ENCODE measurements at regions not wholly inside any gene's neighbourhood (a gene's known extent, or its start where the extent isn't known, plus 50 kb on each side); places are given as distances from the start of the nearest gene placed in this dataset.

DNA sequence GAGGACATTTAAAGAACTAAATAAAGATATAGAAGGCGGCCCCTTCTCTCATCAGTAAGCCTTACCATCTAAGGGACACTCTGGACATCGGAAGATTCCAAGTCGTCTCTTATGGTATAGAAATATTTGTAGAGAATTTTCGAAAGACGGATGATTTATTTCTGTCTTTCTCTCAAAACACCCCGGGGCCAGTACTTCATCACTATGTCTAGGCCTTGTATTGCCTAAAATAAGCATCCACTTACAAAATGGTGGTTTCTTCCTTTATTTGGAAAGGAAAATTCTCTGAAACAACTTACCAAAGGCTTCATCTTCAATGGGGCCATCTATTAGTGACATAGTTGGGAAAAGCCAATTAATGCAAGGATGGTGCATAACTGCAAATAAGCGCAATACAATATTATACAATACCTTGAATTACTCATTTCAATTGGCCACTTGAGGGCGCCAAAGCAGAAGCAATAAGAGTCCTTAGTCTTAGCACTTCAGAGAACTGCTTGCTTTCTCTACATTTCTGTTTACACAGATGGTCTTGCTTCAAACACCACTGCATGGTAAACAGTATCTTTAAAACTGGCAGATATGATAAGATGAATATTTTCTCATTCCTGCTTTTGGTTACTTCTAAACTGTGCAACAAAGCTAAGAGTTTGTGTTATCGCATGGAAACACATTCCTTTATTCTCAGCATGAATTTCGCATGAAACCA, 113.2 kb downstream of the VIP start:
- Histone ChIP-seq H3K36me3 (ENCODE audit: insufficient read depth) (no peaks in the 10 kb centered on the region), H3K4me3 (ENCODE audit: low read depth, low read length) (no peak overlapping the region), H3K27ac (ENCODE audit: low read depth) (no peak overlapping the region), H3K4me1 (ENCODE audit: insufficient read depth) (no peaks in the 10 kb centered on the region)
- DNase-seq (ENCODE audit: extremely low spot score) = peak; percentile 10
- WGBS = 64% methylated on average over 10 of the region's 10 CpGs

DNA sequence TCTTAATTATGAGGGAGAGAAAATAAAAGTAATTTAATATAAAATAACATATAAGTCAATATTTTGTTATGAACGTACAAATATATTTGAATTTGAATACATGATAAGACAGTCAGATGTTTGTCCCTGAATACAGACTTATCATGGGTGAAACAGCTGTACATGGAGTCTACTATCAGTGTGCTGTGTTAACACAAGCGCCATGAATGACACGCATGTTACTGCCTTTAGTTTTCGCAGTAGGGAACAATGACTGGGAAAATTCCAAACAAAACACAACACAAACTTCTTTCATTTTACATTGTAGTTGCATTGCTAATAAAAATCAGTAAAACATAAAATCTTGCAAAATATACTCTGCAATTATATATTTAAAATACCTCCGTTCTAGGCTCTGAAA, 108.6 kb downstream of the FBXO5 start:
- no peaks in the 10 kb centered on the region for H3K4me1 ChIP-seq (ENCODE audit: insufficient read depth)
- DNase-seq (ENCODE audit: extremely low spot score) = no peak
- no peak overlapping the region for H3K4me3 ChIP-seq (ENCODE audit: low read depth, low read length)
- WGBS = 80% methylated on average over 5 of the region's 5 CpGs
- H3K36me3 ChIP-seq (ENCODE audit: insufficient read depth) = no peaks in the 10 kb centered on the region
- no peak overlapping the region for H3K27ac ChIP-seq (ENCODE audit: low read depth)

DNA sequence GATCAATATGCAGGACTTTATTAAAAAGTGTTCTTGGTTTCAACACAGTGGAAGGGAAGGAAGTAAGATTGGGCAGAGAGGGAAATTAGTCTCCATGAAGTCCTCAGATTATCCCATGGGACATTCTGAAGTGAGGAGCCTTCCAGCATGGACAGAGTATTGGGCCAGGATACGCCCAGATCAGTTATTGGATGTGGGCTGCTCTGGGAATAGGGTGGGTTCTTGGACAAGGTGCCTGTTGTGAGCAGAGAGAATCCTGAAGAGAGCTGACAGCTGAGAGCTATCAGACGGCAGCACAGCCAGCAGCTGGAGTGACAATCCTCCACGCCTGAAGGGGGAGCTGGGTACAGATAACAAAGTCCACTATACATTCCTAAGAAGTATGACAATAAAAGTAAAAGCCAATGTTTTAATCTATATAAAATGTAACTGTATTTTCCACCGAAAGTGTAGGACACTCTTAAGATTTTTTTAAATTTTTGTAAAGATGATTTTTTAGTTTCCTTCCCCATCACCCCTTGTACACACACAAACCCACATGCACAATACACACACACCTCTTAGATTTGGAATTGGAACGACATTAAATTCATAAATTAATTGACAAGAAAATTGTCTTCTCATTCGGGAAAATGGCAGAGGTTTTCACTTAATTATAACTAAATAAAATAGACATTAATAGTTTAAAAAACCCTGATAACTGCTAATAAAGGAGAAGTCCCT, 107.8 kb downstream of the FBXO5 start:
- WGBS = 55% methylated on average over 6 of the region's 6 CpGs
- no peak overlapping the region for H3K4me3 ChIP-seq (ENCODE audit: low read depth, low read length)
- no peak for DNase-seq (ENCODE audit: extremely low spot score)
- no peak overlapping the region for H3K27ac ChIP-seq (ENCODE audit: low read depth)
- no peaks in the 10 kb centered on the region for H3K4me1 ChIP-seq (ENCODE audit: insufficient read depth)
- H3K36me3 ChIP-seq (ENCODE audit: insufficient read depth) = no peaks in the 10 kb centered on the region

DNA sequence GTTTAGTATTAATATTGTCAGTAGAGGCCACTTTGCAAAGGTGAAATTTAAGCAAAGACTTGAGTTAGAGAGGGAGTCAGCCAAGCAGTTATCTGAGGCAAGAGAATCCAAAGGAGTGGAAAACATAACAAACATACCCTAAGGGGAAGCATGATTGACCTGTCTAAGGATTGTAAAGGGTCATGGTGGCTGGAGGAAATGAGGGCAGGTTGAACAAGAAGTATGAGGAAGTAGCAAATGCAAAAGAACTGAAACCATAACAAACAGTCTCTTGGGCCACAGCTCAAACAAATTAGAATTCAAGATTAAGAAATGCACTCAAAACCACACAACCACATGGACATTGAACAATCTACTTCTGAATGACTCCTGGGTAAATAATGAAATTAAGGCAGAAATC, 103.2 kb downstream of the FBXO5 start:
- H3K4me3 ChIP-seq (ENCODE audit: low read depth, low read length) = no peak overlapping the region
- H3K4me1 ChIP-seq (ENCODE audit: insufficient read depth) = no peaks in the 10 kb centered on the region
- no peak overlapping the region for H3K27ac ChIP-seq (ENCODE audit: low read depth)
- DNase-seq (ENCODE audit: extremely low spot score) = no peak
- H3K36me3 ChIP-seq (ENCODE audit: insufficient read depth) = no peaks in the 10 kb centered on the region

DNA sequence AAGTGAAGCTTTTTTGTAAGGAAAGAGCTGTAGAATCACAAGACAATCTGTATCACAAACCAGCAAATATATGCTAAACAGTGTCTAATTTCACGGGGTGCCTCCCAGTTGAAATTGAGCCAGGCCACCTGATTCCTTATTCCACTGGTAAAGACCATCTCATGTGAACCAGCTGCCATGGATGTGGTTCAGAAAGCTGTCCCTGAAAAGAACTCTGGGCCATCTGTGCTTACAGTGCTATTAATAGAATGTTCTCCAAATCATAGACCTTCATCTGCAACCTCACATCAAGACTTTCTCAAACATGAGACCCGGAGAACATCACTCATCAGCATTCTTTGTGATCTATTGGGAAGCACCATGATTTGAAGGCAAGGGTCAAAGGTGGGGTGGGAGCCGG, 89.7 kb downstream of the FBXO5 start:
- H3K36me3 ChIP-seq (ENCODE audit: insufficient read depth) = no peaks in the 10 kb centered on the region
- no peak for DNase-seq (ENCODE audit: extremely low spot score)
- 69% methylated on average over 3 of the region's 3 CpGs for WGBS

DNA sequence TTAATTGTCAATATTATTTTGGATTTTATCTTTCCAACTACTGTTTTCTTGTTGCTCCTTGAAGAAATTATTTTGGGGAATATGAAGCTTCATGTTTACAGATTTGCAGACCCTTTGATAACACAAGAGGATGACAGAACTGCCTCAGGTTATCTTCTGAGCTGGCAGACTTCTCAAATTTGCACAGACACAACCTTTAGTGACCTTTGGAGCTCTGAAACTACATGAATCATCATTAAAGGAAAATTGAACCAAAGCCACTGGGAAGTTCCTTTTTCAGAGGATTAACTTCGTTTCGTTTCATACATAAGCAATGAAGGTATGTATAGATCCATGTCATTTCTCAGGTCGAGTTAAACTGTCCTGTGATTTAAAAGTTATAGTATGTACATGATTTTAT, 85.9 kb downstream of the FBXO5 start:
- Histone ChIP-seq H3K4me3 (ENCODE audit: low read depth, low read length) (no peak overlapping the region), H3K36me3 (ENCODE audit: insufficient read depth) (no peaks in the 10 kb centered on the region), H3K27ac (ENCODE audit: low read depth) (no peak overlapping the region), H3K4me1 (ENCODE audit: insufficient read depth) (no peaks in the 10 kb centered on the region)
- DNase-seq (ENCODE audit: extremely low spot score) = no peak
- 24% methylated on average over 3 of the region's 3 CpGs for WGBS

More for the DNA sequence above, 89.7 kb downstream of the FBXO5 start:
- Histone ChIP-seq H3K4me1 (ENCODE audit: insufficient read depth) (no peaks in the 10 kb centered on the region), H3K27ac (ENCODE audit: low read depth) (no peak overlapping the region), H3K4me3 (ENCODE audit: low read depth, low read length) (no peak overlapping the region)

DNA sequence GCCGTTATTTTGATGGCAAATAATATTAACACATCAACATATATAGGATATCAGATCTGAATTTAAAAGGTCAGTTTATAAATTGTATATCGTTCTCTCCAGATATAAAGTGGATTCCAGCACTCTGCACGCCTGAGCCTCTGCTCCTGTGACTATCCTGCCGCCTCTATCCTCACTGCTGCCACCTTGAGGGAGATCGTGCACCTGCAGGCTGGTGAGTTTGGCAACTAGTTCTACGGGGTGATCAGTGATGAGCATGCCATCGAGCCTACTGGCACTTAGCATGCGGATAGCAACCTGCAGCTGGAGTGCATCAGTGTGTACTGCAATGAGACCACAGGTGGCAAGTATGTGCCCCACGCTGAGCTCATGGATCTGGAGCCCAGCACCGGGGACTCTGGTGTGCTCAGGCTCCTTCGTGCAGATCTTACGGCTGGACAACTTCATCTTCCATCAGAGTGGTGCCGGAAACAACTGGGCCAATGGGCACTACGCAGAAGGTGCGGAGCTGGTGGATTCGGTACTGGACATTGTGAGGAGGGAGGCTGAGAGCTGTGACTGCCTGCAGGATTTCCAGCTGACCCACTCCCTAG, 84.9 kb downstream of the FBXO5 start:
- Histone ChIP-seq H3K4me1 (ENCODE audit: insufficient read depth) (no peaks in the 10 kb centered on the region), H3K36me3 (ENCODE audit: insufficient read depth) (no peaks in the 10 kb centered on the region), H3K4me3 (ENCODE audit: low read depth, low read length) (no peak overlapping the region), H3K27ac (ENCODE audit: low read depth) (no peak overlapping the region)
- DNase-seq (ENCODE audit: extremely low spot score) = no peak
- WGBS = 49% methylated on average over 16 of the region's 16 CpGs

DNA sequence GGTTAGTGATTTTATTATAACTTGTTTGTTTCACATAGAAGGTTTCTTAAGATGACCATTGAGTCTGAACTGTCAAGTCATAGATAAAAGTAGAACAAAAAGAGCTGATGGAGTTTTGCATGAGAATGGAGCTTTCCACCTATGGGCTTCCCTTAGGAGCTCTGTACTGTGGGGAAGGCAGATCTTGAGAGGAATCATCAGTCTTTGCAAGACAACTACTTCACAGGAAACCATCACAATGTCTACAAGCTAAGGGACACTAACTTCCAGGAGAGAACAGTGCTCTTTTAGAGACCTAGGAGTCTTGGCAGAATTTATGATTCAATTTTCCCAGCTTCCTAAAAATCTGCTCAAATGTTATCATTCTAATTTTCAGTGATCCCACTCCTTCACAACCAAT, 78.2 kb downstream of the FBXO5 start:
- Histone ChIP-seq H3K36me3 (ENCODE audit: insufficient read depth) (no peaks in the 10 kb centered on the region), H3K27ac (ENCODE audit: low read depth) (no peak overlapping the region), H3K4me3 (ENCODE audit: low read depth, low read length) (no peak overlapping the region), H3K4me1 (ENCODE audit: insufficient read depth) (no peaks in the 10 kb centered on the region)
- no peak for DNase-seq (ENCODE audit: extremely low spot score)

DNA sequence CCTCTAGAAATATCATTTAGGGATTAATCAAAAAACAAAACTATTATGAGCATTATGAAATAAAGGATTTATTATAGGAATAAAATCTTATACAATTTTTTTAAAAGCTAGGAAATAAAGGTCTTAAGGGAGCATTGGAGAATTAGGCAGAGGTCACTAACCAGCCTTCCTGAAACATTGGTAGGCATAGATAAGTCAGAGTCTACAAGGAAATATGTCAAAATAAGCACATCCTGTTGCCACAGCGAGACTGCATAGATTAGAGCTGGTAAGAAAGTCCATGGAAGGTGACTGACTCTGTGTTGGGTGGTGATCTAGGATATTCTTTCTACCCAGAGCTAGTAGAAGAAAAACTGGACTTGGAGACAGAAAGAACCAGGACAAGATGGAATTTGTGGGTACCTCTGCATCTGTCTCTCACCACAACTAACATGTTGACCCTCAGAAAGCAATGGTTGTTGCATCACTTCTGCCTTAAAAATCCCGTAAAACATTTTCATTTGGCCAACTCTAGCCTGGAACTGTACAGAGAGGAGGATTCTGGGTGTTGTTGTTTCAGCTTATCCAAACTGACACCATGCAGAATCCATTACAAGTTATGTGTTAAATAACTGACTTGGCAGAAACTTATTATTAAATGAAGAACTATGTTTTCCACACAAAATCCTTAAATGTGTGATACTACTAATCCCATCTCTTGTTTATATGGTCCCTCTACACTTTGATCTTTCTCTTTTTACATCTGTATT, 77.1 kb downstream of the FBXO5 start:
- Histone ChIP-seq H3K4me1 (ENCODE audit: insufficient read depth) (no peaks in the 10 kb centered on the region), H3K36me3 (ENCODE audit: insufficient read depth) (no peaks in the 10 kb centered on the region), H3K27ac (ENCODE audit: low read depth) (no peak overlapping the region), H3K4me3 (ENCODE audit: low read depth, low read length) (no peak overlapping the region)
- no peak for DNase-seq (ENCODE audit: extremely low spot score)
- 65% methylated on average over 2 of the region's 2 CpGs for WGBS

DNA sequence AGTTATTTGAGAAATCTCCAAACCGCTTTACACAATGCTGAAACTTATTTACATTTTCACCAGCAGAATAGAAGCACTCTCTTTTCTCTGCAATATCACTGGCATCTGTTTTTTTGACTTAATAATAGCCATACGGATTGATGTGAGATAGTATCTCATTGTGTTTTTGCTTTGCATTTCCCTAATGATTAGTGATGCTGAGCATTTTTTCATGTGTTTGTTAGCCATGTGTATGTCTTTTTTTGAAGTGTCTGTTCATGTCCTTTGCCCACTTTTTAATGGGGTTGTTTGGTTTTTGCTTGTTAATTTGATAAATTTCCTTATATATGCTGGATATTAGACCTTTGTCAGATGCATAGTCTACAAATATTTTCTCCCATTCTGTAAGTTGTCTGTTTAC, 73.6 kb downstream of the FBXO5 start:
- WGBS = 52% methylated on average over 2 of the region's 2 CpGs
- no peak overlapping the region for H3K4me3 ChIP-seq (ENCODE audit: low read depth, low read length)
- no peaks in the 10 kb centered on the region for H3K4me1 ChIP-seq (ENCODE audit: insufficient read depth)
- no peaks in the 10 kb centered on the region for H3K36me3 ChIP-seq (ENCODE audit: insufficient read depth)
- DNase-seq (ENCODE audit: extremely low spot score) = no peak
- H3K27ac ChIP-seq (ENCODE audit: low read depth) = no peak overlapping the region

DNA sequence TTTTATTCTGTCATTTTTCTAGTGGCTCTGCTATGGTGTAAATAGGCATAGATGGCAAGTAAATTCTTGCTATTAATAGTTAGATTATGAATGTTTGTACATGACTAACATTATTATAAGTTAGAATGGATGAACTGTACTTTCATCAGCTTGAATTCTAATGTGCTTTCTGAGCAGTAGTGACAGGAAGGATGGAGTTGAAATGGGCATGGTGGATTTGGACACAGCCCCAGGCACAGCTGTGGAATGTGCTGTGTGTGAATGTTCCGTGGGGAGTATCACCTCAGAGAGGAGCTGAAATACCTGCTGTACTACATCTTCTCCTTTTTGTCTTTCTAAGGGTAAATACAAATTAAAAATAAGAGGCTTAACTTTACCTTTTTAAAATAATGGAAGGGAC, 66.8 kb downstream of the FBXO5 start:
- Histone ChIP-seq H3K27ac (ENCODE audit: low read depth) (no peak overlapping the region), H3K4me1 (ENCODE audit: insufficient read depth) (no peaks in the 10 kb centered on the region), H3K4me3 (ENCODE audit: low read depth, low read length) (no peak overlapping the region), H3K36me3 (ENCODE audit: insufficient read depth) (no peaks in the 10 kb centered on the region)
- WGBS = 44% methylated on average over 1 of the region's 1 CpG
- no peak for DNase-seq (ENCODE audit: extremely low spot score)

DNA sequence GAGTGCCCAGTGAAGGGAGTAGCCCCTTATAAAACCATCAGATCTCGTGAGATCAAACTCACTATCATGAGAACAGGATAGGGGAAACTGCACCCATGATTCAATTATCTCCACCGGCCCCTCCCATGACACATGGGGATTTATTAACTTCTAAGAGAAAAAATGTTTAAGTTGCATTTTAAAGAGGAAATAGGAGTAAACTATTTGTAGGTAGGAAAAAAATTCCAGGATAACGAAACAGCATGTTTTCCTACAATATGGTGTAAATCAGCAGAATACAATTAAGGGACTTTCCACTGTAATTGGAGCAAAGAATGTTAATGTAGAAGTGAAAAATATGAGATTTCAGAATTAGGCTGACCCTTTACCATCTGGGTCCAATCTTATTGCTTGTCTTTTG, 63.9 kb downstream of the FBXO5 start:
- Histone ChIP-seq H3K36me3 (ENCODE audit: insufficient read depth) (no peaks in the 10 kb centered on the region), H3K4me3 (ENCODE audit: low read depth, low read length) (no peak overlapping the region), H3K4me1 (ENCODE audit: insufficient read depth) (no peaks in the 10 kb centered on the region), H3K27ac (ENCODE audit: low read depth) (no peak overlapping the region)
- 64% methylated on average over 3 of the region's 3 CpGs for WGBS
- DNase-seq (ENCODE audit: extremely low spot score) = no peak

DNA sequence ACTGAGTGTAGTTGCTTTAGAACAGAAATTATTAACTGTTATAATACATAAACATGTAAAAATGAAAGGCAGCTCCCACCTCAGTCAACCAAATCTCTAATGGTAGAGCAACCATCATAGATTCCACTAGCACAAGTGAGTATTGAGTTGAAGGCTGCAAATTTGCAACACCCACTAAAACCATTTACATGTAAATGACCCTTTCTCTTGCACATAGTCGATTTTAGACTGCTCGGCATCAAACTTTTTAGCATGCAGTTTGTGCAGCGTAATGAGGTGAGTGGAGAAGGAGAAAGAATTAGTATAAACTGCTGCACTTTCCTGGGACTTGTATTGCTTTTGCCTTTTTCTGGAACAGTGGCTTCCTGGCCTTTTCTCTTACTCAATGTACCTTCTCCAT, 62.8 kb downstream of the FBXO5 start:
- Histone ChIP-seq H3K4me1 (ENCODE audit: insufficient read depth) (no peaks in the 10 kb centered on the region), H3K27ac (ENCODE audit: low read depth) (no peak overlapping the region), H3K36me3 (ENCODE audit: insufficient read depth) (no peaks in the 10 kb centered on the region), H3K4me3 (ENCODE audit: low read depth, low read length) (no peak overlapping the region)
- WGBS = 87% methylated on average over 3 of the region's 3 CpGs
- no peak for DNase-seq (ENCODE audit: extremely low spot score)
